HEK293 (cell line): ENCODE measurements at regions not wholly inside any gene's neighbourhood (a gene's known extent, or its start where the extent isn't known, plus 50 kb on each side); places are given as distances from the start of the nearest gene placed in this dataset.

ENCODE experiments used
- CTCF ChIA-PET: fragments of 350-600 bp; formaldehyde crosslinking; extraction: SDS; loops from one replicate; lab custom pipeline; 2021; ENCODE audit warnings: antibody characterized with exemption; lab: Yijun Ruan, JAX
- POLR2A ChIA-PET: fragments of 300-600 bp; formaldehyde crosslinking; extraction: SDS; loops from one replicate; lab custom pipeline; 2020; ENCODE audit warnings: antibody characterized with exemption, inconsistent platforms; lab: Yijun Ruan, JAX
- H3K27ac ChIP-seq: fragments of 200-500 bp; sonication (Bioruptor generic); 2 replicates; pipeline ENCODE4 v1.5.1; 2014; ENCODE audit warnings: low read depth, low read length, control low read depth, inconsistent platforms; ENCODE audit errors: extremely low read depth
- H3K36me3 ChIP-seq, 2 experiments: fragments of 200-500 bp in 1 of 2; sonication (Bioruptor generic) in 1 of 2; 1 replicate in 1 of 2; 2 replicates in 1 of 2; pipeline ENCODE4 v1.5.1; 2014 to 2017; ENCODE audit warnings: inconsistent platforms in 2 of 2, low read length in 2 of 2; ENCODE audit not compliant: control insufficient read depth in 2 of 2, insufficient read depth in 1 of 2
- H3K4me1 ChIP-seq: fragments of 200-500 bp; sonication (Bioruptor generic); 2 replicates; pipeline ENCODE4 v1.5.1; 2014; ENCODE audit warnings: mild to moderate bottlenecking, low read length, inconsistent platforms; ENCODE audit not compliant: control insufficient read depth, insufficient read depth
- H3K4me3 ChIP-seq: 2 replicates; pipeline ENCODE4 v1.5.1; 2011; ENCODE audit warnings: low read depth, mild to moderate bottlenecking, control low read depth, low read length, moderate library complexity
- H3K9me3 ChIP-seq: fragments of 200-500 bp; sonication (Bioruptor generic); 2 replicates; pipeline ENCODE4 v1.5.1; 2014; ENCODE audit warnings: low read depth, low read length, inconsistent platforms; ENCODE audit not compliant: control insufficient read depth, insufficient read depth
- IKZF3 ChIP-seq: fragments of 450-650 bp; IDR thresholded peaks from 2 replicates; pipeline ENCODE4 v1.5.0; 2018; ENCODE audit warnings: missing biosample characterization, mild to moderate bottlenecking, missing genetic modification characterization, moderate library complexity
- KLF17 ChIP-seq: fragments of 450-650 bp; formaldehyde crosslinking; IDR thresholded peaks from 2 replicates; pipeline ENCODE4 v1.5.1; 2016; ENCODE audit warnings: missing biosample characterization, missing genetic modification characterization
- MEIS1 ChIP-seq: sonication (generic); formaldehyde crosslinking; IDR thresholded peaks from 2 replicates; pipeline ENCODE4 v1.8.1; 2022; ENCODE audit warnings: missing genetic modification reagents, mild to moderate bottlenecking, borderline replicate concordance
- MYNN ChIP-seq: fragments of 450-650 bp; formaldehyde crosslinking; IDR thresholded peaks from 2 replicates; pipeline ENCODE4 v1.5.1; 2016; ENCODE audit warnings: missing biosample characterization, missing genetic modification characterization, borderline replicate concordance
- PRDM4 ChIP-seq: fragments of 450-650 bp; formaldehyde crosslinking; IDR thresholded peaks from 2 replicates; pipeline ENCODE4 v1.5.1; 2017; ENCODE audit warnings: missing biosample characterization, missing genetic modification characterization
- ZBTB11 ChIP-seq: fragments of 450-650 bp; formaldehyde crosslinking; conservative IDR thresholded peaks from 2 replicates; pipeline ENCODE4 v1.5.1; 2016; ENCODE audit warnings: low read depth, missing biosample characterization, missing genetic modification characterization
- ZBTB8A ChIP-seq: fragments of 450-650 bp; formaldehyde crosslinking; IDR thresholded peaks from 2 replicates; pipeline ENCODE4 v1.5.1; 2016; ENCODE audit warnings: missing biosample characterization, missing genetic modification characterization
- ZIC2 ChIP-seq: fragments of 450-650 bp; formaldehyde crosslinking; IDR thresholded peaks from 2 replicates; pipeline ENCODE4 v1.5.1; 2016; ENCODE audit warnings: missing biosample characterization, missing genetic modification characterization
- ZNF133 ChIP-seq: fragments of 450-650 bp; formaldehyde crosslinking; IDR thresholded peaks from 2 replicates; pipeline ENCODE4 v1.5.1; 2016; ENCODE audit warnings: missing biosample characterization, missing genetic modification characterization
- ZNF146 ChIP-seq: fragments of 450-650 bp; formaldehyde crosslinking; IDR thresholded peaks from 2 replicates; pipeline ENCODE4 v1.5.1; 2016; ENCODE audit warnings: missing biosample characterization, missing genetic modification characterization
- ZNF148 ChIP-seq: fragments of 450-650 bp; formaldehyde crosslinking; IDR thresholded peaks from 2 replicates; pipeline ENCODE4 v1.5.0; 2017; ENCODE audit warnings: missing biosample characterization, missing genetic modification characterization, borderline replicate concordance
- ZNF202 ChIP-seq: fragments of 450-650 bp; formaldehyde crosslinking; IDR thresholded peaks from 2 replicates; pipeline ENCODE4 v1.5.1; 2016; ENCODE audit warnings: missing biosample characterization, missing genetic modification characterization, borderline replicate concordance
- ZNF23 ChIP-seq: fragments of 450-650 bp; formaldehyde crosslinking; IDR thresholded peaks from 2 replicates; pipeline ENCODE4 v1.5.1; 2016; ENCODE audit warnings: missing biosample characterization, missing genetic modification characterization, borderline replicate concordance
- ZNF274 ChIP-seq, 2 experiments: fragments of 200-500 bp in 1 of 2; fragments of 450-650 bp in 1 of 2; sonication (Bioruptor generic) in 1 of 2; formaldehyde crosslinking in 1 of 2; IDR thresholded peaks; 2 replicates each; pipeline versions ENCODE4 v1.5.1 to v1.6.1; 2014 to 2016; ENCODE audit warnings: borderline replicate concordance in 1 of 2, inconsistent platforms in 1 of 2, low read length in 1 of 2, missing biosample characterization in 1 of 2, missing genetic modification characterization in 1 of 2
- ZNF423 ChIP-seq: fragments of 450-650 bp; formaldehyde crosslinking; IDR thresholded peaks from 2 replicates; pipeline ENCODE4 v1.5.1; 2016; ENCODE audit warnings: missing biosample characterization, missing genetic modification characterization
- ZNF473 ChIP-seq: fragments of 450-650 bp; formaldehyde crosslinking; IDR thresholded peaks from 2 replicates; pipeline ENCODE4 v1.5.1; 2017; ENCODE audit warnings: missing biosample characterization, missing genetic modification characterization
- ZNF600 ChIP-seq: fragments of 450-650 bp; formaldehyde crosslinking; IDR thresholded peaks from 2 replicates; pipeline ENCODE4 v1.5.1; 2016; ENCODE audit warnings: missing biosample characterization, missing genetic modification characterization
- ZNF639 ChIP-seq: fragments of 450-650 bp; formaldehyde crosslinking; IDR thresholded peaks from 2 replicates; pipeline ENCODE4 v1.5.1; 2016; ENCODE audit warnings: missing biosample characterization, missing genetic modification characterization
- ZNF76 ChIP-seq: fragments of 450-650 bp; formaldehyde crosslinking; IDR thresholded peaks from 2 replicates; pipeline ENCODE4; 2016; ENCODE audit warnings: low read depth, missing biosample characterization, missing genetic modification characterization, borderline replicate concordance
- ZNF843 ChIP-seq: fragments of 450-650 bp; formaldehyde crosslinking; IDR thresholded peaks from 2 replicates; pipeline ENCODE4 v1.5.1; 2016; ENCODE audit warnings: missing biosample characterization, missing genetic modification characterization

- no peak overlapping the region for H3K27ac ChIP-seq
- H3K4me3 ChIP-seq = no peak overlapping the region
- no peaks in the 10 kb centered on the region; a peak in 1 of 3 replicates for H3K36me3 ChIP-seq
- ChIA-PET CTCF (interaction anchor here (0.7 kb wide), 1 partner anchor 1498 kb away, joined by 3 read pairs; no protein-coding TSS in a partner anchor), POLR2A (interaction anchor here (0.6 kb wide), 1 partner anchor 835 kb away, joined by 4 read pairs; no protein-coding TSS in a partner anchor)
- TF ChIP-seq PRDM4 (no peak), ZNF639 (tag by site-specific recombination) (no peak), ZNF843 (tag by site-specific recombination) (no peak), KLF17 (tag by site-specific recombination) (no peak), ZNF148 (tag by site-specific recombination) (no peak), ZNF600 (tag by site-specific recombination) (no peak), ZNF23 (tag by site-specific recombination) (no peak), ZBTB8A (tag by site-specific recombination) (no peak), ZNF146 (no peak)
- no peaks in the 10 kb centered on the region for H3K4me1 ChIP-seq
- no peaks in the 10 kb centered on the region for H3K9me3 ChIP-seq
Observed at GRCh38 chr19:32168111-32168510, 177.3 kb upstream of the ZNF507 start.

GRCh38 chr19:32168606-32169005, 176.8 kb upstream of the ZNF507 start:
- no peak for TF ChIP-seq IKZF3 (tag by site-specific recombination)
- TF ChIP-seq ZIC2 (tag by site-specific recombination) = peak; percentile 59; the same call in 1 of the 2 replicates
- POLR2A ChIA-PET = interaction anchor here (0.6 kb wide), 1 partner anchor 835 kb away, joined by 4 read pairs; no protein-coding TSS in a partner anchor
- Histone ChIP-seq H3K27ac (no peak overlapping the region), H3K4me3 (no peak overlapping the region), H3K9me3 (no peaks in the 10 kb centered on the region), H3K4me1 (no peaks in the 10 kb centered on the region), H3K36me3 (no peaks in the 10 kb centered on the region; a peak in 1 of 3 replicates)
- CTCF ChIA-PET = interaction anchor here (0.7 kb wide), 1 partner anchor 1499 kb away, joined by 3 read pairs; no protein-coding TSS in a partner anchor

- H3K36me3 ChIP-seq = no peaks in the 10 kb centered on the region; a peak in 1 of 3 replicates
- POLR2A ChIA-PET = no interaction called here
- no peak overlapping the region for H3K4me3 ChIP-seq
- H3K27ac ChIP-seq = no peak overlapping the region
- CTCF ChIA-PET = interaction anchor here (0.8 kb wide), 1 partner anchor 53 kb away, joined by 3 read pairs; no protein-coding TSS in a partner anchor
- no peaks in the 10 kb centered on the region for H3K4me1 ChIP-seq
- H3K9me3 ChIP-seq = no peaks in the 10 kb centered on the region
- TF ChIP-seq ZNF423 (tag by site-specific recombination) = no peak
- TF ChIP-seq ZNF274 (IDR thresholded peaks at IDR 0.05; ENCODE audit: low read length) = no peak
- TF ChIP-seq ZNF274 (tag by site-specific recombination; IDR thresholded peaks at IDR 0.05; ENCODE audit: borderline replicate concordance) = no peak
- no peak for TF ChIP-seq ZNF133 (tag by site-specific recombination)
- TF ChIP-seq ZNF76 (tag by site-specific recombination) = no peak
- no peak for TF ChIP-seq ZNF202 (tag by site-specific recombination)
- no peak for TF ChIP-seq MEIS1 (CRISPR knock-in tag)
- no peak for TF ChIP-seq ZBTB11 (tag by site-specific recombination)
- no peak for TF ChIP-seq MYNN (tag by site-specific recombination)
- TF ChIP-seq ZNF473 (tag by site-specific recombination) = no peak
Observed at GRCh38 chr19:32171719-32172151, 173.7 kb upstream of the ZNF507 start.
